SK-N-SH treated with all-trans-retinoic acid at 6 μM for 48 hours (cell line): ENCODE measurements at regions not wholly inside any gene's neighbourhood (a gene's known extent, or its start where the extent isn't known, plus 50 kb on each side); places are given as distances from the start of the nearest gene placed in this dataset.

Experiments used
- ATAC-seq: fragments of 200-7000 bp; cut with Tn5 transposase; 3 replicates; pipeline ENCODE4 v1.9.1; 2020; ENCODE audit warnings: mild to moderate bottlenecking, moderate library complexity
- ARNTL ChIP-seq: fragments of 450-650 bp; formaldehyde crosslinking; IDR thresholded peaks from 2 replicates; pipeline ENCODE4 v1.5.0; 2020; ENCODE audit warnings: low read depth, mild to moderate bottlenecking, moderate library complexity, borderline replicate concordance
- CREB5 ChIP-seq: fragments of 250-450 bp; sonication (Bioruptor Pico); IDR thresholded peaks from 2 replicates; pipeline ENCODE4 v1.5.1; 2020; ENCODE audit warnings: low read depth, mild to moderate bottlenecking, moderate library complexity
- ESRRG ChIP-seq: fragments of 250-450 bp; sonication (Bioruptor Pico); IDR thresholded peaks from 2 replicates; pipeline ENCODE4 v1.6.1; 2021; ENCODE audit warnings: mild to moderate bottlenecking
- GLIS3 ChIP-seq: fragments of 250-450 bp; sonication (Bioruptor Pico); IDR thresholded peaks from 2 replicates; pipeline ENCODE4 v1.5.0; 2020; ENCODE audit warnings: mild to moderate bottlenecking, moderate library complexity
- OSR1 ChIP-seq: fragments of 250-450 bp; sonication (Bioruptor Pico); IDR thresholded peaks from 2 replicates; pipeline ENCODE4 v1.8.0; 2022; ENCODE audit warnings: moderate library complexity, mild to moderate bottlenecking, inconsistent platforms
- PATZ1 ChIP-seq: fragments of 250-450 bp; sonication (Bioruptor Pico); IDR thresholded peaks from 2 replicates; pipeline ENCODE4 v1.8.0; 2020; ENCODE audit warnings: mild to moderate bottlenecking, moderate library complexity, borderline replicate concordance
- PPARA ChIP-seq: fragments of 250-450 bp; sonication (Bioruptor Pico); IDR thresholded peaks from 2 replicates; pipeline ENCODE4 v1.5.0; 2020; ENCODE audit warnings: mild to moderate bottlenecking, borderline replicate concordance
- RARB ChIP-seq: fragments of 250-450 bp; sonication (Bioruptor Pico); IDR thresholded peaks from 2 replicates; pipeline ENCODE4 v1.8.0; 2021; ENCODE audit warnings: mild to moderate bottlenecking, moderate library complexity
- SNAI2 ChIP-seq: fragments of 250-450 bp; sonication (Bioruptor Pico); IDR thresholded peaks from 2 replicates; pipeline ENCODE4 v1.5.0; 2020; ENCODE audit warnings: mild to moderate bottlenecking, moderate library complexity
- TCF4 ChIP-seq: fragments of 250-450 bp; sonication (Bioruptor Pico); IDR thresholded peaks from 2 replicates; pipeline ENCODE4 v1.8.0; 2021; ENCODE audit warnings: mild to moderate bottlenecking, moderate library complexity, borderline replicate concordance
- TOX ChIP-seq: fragments of 250-450 bp; sonication (Bioruptor Pico); IDR thresholded peaks from 2 replicates; pipeline ENCODE4 v1.8.0; 2021; ENCODE audit warnings: mild to moderate bottlenecking, moderate library complexity, borderline replicate concordance
- TSHZ2 ChIP-seq: fragments of 250-450 bp; sonication (Bioruptor Pico); IDR thresholded peaks from 2 replicates; pipeline ENCODE4 v1.5.0; 2020; ENCODE audit warnings: mild to moderate bottlenecking, moderate library complexity
- ZC3H10 ChIP-seq: fragments of 250-450 bp; sonication (Bioruptor Pico); IDR thresholded peaks from 2 replicates; pipeline ENCODE4 v1.5.1; 2021; ENCODE audit warnings: mild to moderate bottlenecking, moderate library complexity
- ZFP3 ChIP-seq: fragments of 250-450 bp; sonication (Bioruptor Pico); IDR thresholded peaks from 2 replicates; pipeline ENCODE4 v1.5.0; 2020; ENCODE audit warnings: mild to moderate bottlenecking, moderate library complexity
- ZFP30 ChIP-seq: fragments of 450-650 bp; formaldehyde crosslinking; IDR thresholded peaks from 2 replicates; pipeline ENCODE4 v1.5.0; 2022; ENCODE audit warnings: mild to moderate bottlenecking, moderate library complexity
- ZNF70 ChIP-seq: fragments of 450-650 bp; formaldehyde crosslinking; IDR thresholded peaks from 2 replicates; pipeline ENCODE4 v1.5.0; 2020; ENCODE audit warnings: mild to moderate bottlenecking, moderate library complexity
- ZNF8 ChIP-seq: fragments of 450-650 bp; formaldehyde crosslinking; IDR thresholded peaks from 2 replicates; pipeline ENCODE4 v1.5.0; 2020; ENCODE audit warnings: mild to moderate bottlenecking, moderate library complexity
- TF ChIP-seq, protein P1 (sequence below): fragments of 250-450 bp; sonication (Bioruptor Pico); IDR thresholded peaks from 2 replicates; pipeline ENCODE4 v1.5.1; 2021; ENCODE audit warnings: mild to moderate bottlenecking, moderate library complexity

DNA sequence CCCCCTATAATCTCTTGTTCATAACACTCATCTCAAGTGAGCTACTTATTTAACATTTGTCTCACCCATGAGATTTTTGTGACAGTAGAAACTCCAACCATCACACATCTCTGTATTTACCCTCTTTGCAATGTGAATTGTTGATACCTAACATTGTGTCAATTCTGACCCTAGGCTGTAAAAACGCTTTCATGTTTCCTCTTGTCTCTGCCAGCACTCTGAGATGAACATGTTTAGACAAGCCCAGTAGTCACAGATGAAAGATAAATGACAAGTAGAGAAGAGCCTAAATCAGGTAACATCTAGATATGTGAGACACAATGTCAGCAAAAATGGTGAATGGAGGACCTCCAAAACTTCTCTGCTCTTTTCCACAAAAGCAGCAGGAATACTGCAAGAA, 1254.5 kb upstream of the GOT2 start:
- ATAC-seq: no peak
- TF ChIP-seq, protein P1, sequence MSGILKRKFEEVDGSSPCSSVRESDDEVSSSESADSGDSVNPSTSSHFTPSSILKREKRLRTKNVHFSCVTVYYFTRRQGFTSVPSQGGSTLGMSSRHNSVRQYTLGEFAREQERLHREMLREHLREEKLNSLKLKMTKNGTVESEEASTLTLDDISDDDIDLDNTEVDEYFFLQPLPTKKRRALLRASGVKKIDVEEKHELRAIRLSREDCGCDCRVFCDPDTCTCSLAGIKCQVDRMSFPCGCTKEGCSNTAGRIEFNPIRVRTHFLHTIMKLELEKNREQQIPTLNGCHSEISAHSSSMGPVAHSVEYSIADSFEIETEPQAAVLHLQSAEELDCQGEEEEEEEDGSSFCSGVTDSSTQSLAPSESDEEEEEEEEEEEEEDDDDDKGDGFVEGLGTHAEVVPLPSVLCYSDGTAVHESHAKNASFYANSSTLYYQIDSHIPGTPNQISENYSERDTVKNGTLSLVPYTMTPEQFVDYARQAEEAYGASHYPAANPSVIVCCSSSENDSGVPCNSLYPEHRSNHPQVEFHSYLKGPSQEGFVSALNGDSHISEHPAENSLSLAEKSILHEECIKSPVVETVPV (CRISPR knock-in tag): no peak
- TF ChIP-seq ZNF8 (CRISPR knock-in tag) (no peak), ZFP30 (CRISPR knock-in tag) (no peak), ZC3H10 (CRISPR knock-in tag) (no peak)

GRCh38 chr16:59975953-59976352, 1241.8 kb upstream of the GOT2 start:
- no peak for TF ChIP-seq PATZ1 (CRISPR knock-in tag)
- no peak for TF ChIP-seq TOX (CRISPR knock-in tag)
- TF ChIP-seq SNAI2: no peak
- no peak for TF ChIP-seq ZNF70
- no peak for TF ChIP-seq ZC3H10 (CRISPR knock-in tag)
- no peak for TF ChIP-seq GLIS3 (CRISPR knock-in tag)
- no peak for TF ChIP-seq OSR1 (CRISPR knock-in tag)
- TF ChIP-seq, protein P1 (CRISPR knock-in tag): no peak
- no peak for TF ChIP-seq CREB5
- TF ChIP-seq ZFP3 (CRISPR knock-in tag): no peak
- TF ChIP-seq ZFP30 (CRISPR knock-in tag): no peak
- TF ChIP-seq ARNTL (CRISPR knock-in tag): no peak
- no peak for TF ChIP-seq RARB
- no peak for TF ChIP-seq PPARA (CRISPR knock-in tag)

GRCh38 chr16:59973966-59974365, 1239.8 kb upstream of the GOT2 start:
- no peak for TF ChIP-seq TCF4 (CRISPR knock-in tag)
- TF ChIP-seq ZFP30 (CRISPR knock-in tag): no peak
- no peak for TF ChIP-seq SNAI2
- TF ChIP-seq PATZ1 (CRISPR knock-in tag): no peak
- no peak for TF ChIP-seq ARNTL (CRISPR knock-in tag)
- TF ChIP-seq GLIS3 (CRISPR knock-in tag): no peak
- no peak for ATAC-seq

More at GRCh38 chr16:59975953-59976352, 1241.8 kb upstream of the GOT2 start:
- no peak for ATAC-seq

- no peak for ATAC-seq
- TF ChIP-seq TSHZ2 (CRISPR knock-in tag) (no peak), PATZ1 (CRISPR knock-in tag) (no peak), ESRRG (CRISPR knock-in tag) (no peak), RARB (no peak), CREB5 (no peak), ZFP3 (CRISPR knock-in tag) (no peak), GLIS3 (CRISPR knock-in tag) (no peak), ZC3H10 (CRISPR knock-in tag) (no peak), PPARA (CRISPR knock-in tag) (no peak), ZFP30 (CRISPR knock-in tag) (no peak), ZNF8 (CRISPR knock-in tag) (no peak)
These were observed 1237.1 kb upstream of the GOT2 start for GRCh38 chr16:59971264-59971663.
